ENCODE measurements at regions not wholly inside any gene's neighbourhood (a gene's known extent, or its start where the extent isn't known, plus 50 kb on each side); places are given as distances from the start of the nearest gene placed in this dataset.
"Not testable (repeated sequence)": the region's sequence is repeated elsewhere in the genome, so short reads cannot be mapped to it uniquely, and the experiment has no call there.

GRCh38 chr6:11427091-11427722 lies 110.3 kb upstream of the TMEM170B start:
- no peak for DNase-seq (ENCODE audit: low read depth)

GRCh38 chr6:11426571-11426970 lies 111.0 kb upstream of the TMEM170B start:
- DNase-seq (ENCODE audit: low read depth), result no peak

- no peak for DNase-seq (ENCODE audit: low read depth)
Observed at GRCh38 chr6:11425876-11426275, 111.7 kb upstream of the TMEM170B start.

- DNase-seq (ENCODE audit: low read depth), result no peak
Observed at GRCh38 chr6:11425431-11425871, 112.1 kb upstream of the TMEM170B start.

GRCh38 chr6:11424395-11425034 lies 113.0 kb upstream of the TMEM170B start:
- DNase-seq (ENCODE audit: low read depth), result no peak

GRCh38 chr6:11423667-11424066 lies 113.9 kb upstream of the TMEM170B start:
- no peak for DNase-seq (ENCODE audit: low read depth)

- DNase-seq (ENCODE audit: low read depth), result no peak
Observed at GRCh38 chr6:11423072-11423471, 114.5 kb upstream of the TMEM170B start.

GRCh38 chr6:11419763-11420453 lies 117.6 kb upstream of the TMEM170B start:
- no peak for DNase-seq (ENCODE audit: low read depth)

GRCh38 chr6:11418290-11418905 lies 119.2 kb upstream of the TMEM170B start:
- DNase-seq (ENCODE audit: low read depth), result no peak

GRCh38 chr6:11416936-11417576 lies 120.5 kb upstream of the TMEM170B start:
- DNase-seq (ENCODE audit: low read depth), result no peak

- DNase-seq (ENCODE audit: low read depth), result not testable (repeated sequence)
Observed at GRCh38 chr6:11416099-11416935, 121.2 kb upstream of the TMEM170B start.

GRCh38 chr6:11415557-11415956 lies 122.0 kb upstream of the TMEM170B start:
- DNase-seq (ENCODE audit: low read depth), result no peak

- no peak for DNase-seq (ENCODE audit: low read depth)
Observed at GRCh38 chr6:11414176-11414963, 123.2 kb upstream of the TMEM170B start.

- no peak for DNase-seq (ENCODE audit: low read depth)
Observed at GRCh38 chr6:11413728-11414127, 123.8 kb upstream of the TMEM170B start.

- DNase-seq (ENCODE audit: low read depth), result no peak
Observed at GRCh38 chr6:11413117-11413687, 124.3 kb upstream of the TMEM170B start.

GRCh38 chr6:11412616-11413015 lies 124.9 kb upstream of the TMEM170B start:
- no peak for DNase-seq (ENCODE audit: low read depth)

- DNase-seq (ENCODE audit: low read depth), result no peak
Observed at GRCh38 chr6:11412011-11412424, 125.5 kb upstream of the TMEM170B start.

- no peak for DNase-seq (ENCODE audit: low read depth)
Observed at GRCh38 chr6:11411593-11411992, 126.0 kb upstream of the TMEM170B start.

- DNase-seq (ENCODE audit: low read depth), result no peak
Observed at GRCh38 chr6:11410539-11411307, 126.8 kb upstream of the TMEM170B start.

All from stimulated activated CD8-positive, alpha-beta memory T cell treated with anti-CD3 and anti-CD28 coated beads, Interleukin-12 subunit alpha, Interleukin-12 subunit beta, amount 100 ng/mL, for 4 hours (primary cell).